Astrocyte of the cerebellum (primary cell): ENCODE measurements at regions not wholly inside any gene's neighbourhood (a gene's known extent, or its start where the extent isn't known, plus 50 kb on each side); places are given as distances from the start of the nearest gene placed in this dataset.

Experiments
- DNase-seq: peaks from one replicate; pipeline ENCODE4 v3.0.0-alpha.2; 2011; ENCODE audit warnings: low read depth
- H3K4me3 ChIP-seq: 2 replicates; pipeline ENCODE4 v1.5.1; 2011; ENCODE audit warnings: mild to moderate bottlenecking, low read depth, low read length, moderate library complexity
- in situ Hi-C: cut with HindIII; loops from 2 replicates; pipeline ENCODE4 v1.10.0; 2017; ENCODE audit warnings: low sequenced_read_pairs
- TF ChIP-seq, protein P1 (sequence below): IDR thresholded peaks from 2 replicates; pipeline ENCODE4 v1.5.1; 2012; ENCODE audit warnings: low read length, low read depth, moderate library complexity, mild to moderate bottlenecking; ENCODE audit errors: missing control alignments

GRCh38 chr1:70616946-70617345 lies 205.9 kb downstream of the CTH start:
- in situ Hi-C loops = no loop called here
- no peak for DNase-seq
- TF ChIP-seq, protein P1, sequence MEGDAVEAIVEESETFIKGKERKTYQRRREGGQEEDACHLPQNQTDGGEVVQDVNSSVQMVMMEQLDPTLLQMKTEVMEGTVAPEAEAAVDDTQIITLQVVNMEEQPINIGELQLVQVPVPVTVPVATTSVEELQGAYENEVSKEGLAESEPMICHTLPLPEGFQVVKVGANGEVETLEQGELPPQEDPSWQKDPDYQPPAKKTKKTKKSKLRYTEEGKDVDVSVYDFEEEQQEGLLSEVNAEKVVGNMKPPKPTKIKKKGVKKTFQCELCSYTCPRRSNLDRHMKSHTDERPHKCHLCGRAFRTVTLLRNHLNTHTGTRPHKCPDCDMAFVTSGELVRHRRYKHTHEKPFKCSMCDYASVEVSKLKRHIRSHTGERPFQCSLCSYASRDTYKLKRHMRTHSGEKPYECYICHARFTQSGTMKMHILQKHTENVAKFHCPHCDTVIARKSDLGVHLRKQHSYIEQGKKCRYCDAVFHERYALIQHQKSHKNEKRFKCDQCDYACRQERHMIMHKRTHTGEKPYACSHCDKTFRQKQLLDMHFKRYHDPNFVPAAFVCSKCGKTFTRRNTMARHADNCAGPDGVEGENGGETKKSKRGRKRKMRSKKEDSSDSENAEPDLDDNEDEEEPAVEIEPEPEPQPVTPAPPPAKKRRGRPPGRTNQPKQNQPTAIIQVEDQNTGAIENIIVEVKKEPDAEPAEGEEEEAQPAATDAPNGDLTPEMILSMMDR = no peak
- H3K4me3 ChIP-seq = no peak overlapping the region

- no peak overlapping the region for H3K4me3 ChIP-seq
- TF ChIP-seq, protein P1 = no peak
- no peak for DNase-seq
- in situ Hi-C loops = no loop called here
Observed at GRCh38 chr1:70617728-70618127, 206.7 kb downstream of the CTH start.

DNA sequence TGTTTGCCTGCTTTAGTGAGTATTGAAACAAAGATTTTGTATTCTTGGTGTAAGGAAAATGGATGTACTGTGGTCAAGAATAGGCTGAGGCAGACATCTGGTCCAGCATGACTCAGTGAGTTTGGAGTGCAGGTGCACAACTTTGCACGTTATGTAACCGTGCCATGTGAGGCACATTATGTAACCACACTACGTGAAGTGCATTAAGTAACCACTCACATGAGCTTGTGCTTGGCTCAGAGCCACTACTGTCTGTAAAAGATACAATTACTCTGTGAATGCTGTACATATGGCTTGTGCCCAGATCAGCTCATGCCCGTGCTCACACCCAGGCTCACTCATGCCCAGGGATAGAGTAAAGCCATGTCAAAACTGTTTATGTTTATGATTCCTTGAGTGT lies 216.8 kb downstream of the CTH start:
- in situ Hi-C loops = no loop called here
- TF ChIP-seq, protein P1 = no peak

DNA sequence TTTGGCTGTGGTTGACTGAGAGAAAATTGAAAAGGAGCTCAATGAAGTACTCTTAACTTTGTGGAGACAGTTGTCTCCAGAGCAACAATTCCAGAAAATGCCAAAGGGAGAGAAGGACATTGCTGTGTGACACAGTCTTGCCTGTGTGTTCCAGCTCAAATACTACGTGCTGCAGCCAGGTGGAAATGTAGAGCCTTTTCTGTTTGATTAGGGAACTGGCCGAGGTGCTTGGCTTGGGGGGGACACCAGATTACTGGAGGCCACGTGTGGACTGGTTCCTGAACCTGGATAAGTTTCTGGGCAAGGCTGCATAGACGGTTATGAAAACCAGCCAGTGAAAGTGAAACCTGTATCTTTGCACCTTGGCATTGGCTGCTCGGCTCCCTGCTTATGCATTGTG lies 217.9 kb downstream of the CTH start:
- DNase-seq = no peak
- H3K4me3 ChIP-seq = no peak overlapping the region
- in situ Hi-C loops = no loop called here
- TF ChIP-seq, protein P1 = no peak

More for the DNA sequence above, 216.8 kb downstream of the CTH start:
- H3K4me3 ChIP-seq = no peak overlapping the region
- DNase-seq = no peak

DNA sequence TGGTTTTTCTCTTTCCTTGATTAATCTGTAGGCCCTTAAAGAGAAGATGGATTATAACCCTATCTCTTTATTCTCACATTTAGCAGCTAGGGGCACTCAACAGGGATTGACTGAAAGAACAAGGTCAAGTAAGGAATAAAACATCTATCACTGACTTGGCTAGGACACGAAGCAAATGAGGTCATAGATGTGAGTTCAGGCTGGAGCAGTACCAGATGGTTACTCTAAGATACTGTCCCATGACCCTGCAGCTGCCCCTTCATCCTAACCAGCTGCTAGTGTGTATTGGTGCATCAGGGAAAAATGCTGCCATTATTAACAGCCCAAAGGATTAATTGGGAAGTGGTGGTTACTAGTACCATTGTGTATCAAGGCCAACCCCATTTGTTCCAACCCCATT lies 221.9 kb downstream of the CTH start:
- in situ Hi-C loops = no loop called here
- H3K4me3 ChIP-seq = no peak overlapping the region
- TF ChIP-seq, protein P1 = no peak
- no peak for DNase-seq

GRCh38 chr1:70635868-70636267 lies 224.8 kb downstream of the CTH start:
- H3K4me3 ChIP-seq = no peak overlapping the region
- TF ChIP-seq, protein P1 = no peak
- no peak for DNase-seq
- in situ Hi-C loops = no loop called here

GRCh38 chr1:70641868-70642267 lies 230.8 kb downstream of the CTH start:
- DNase-seq = no peak
- TF ChIP-seq, protein P1 = no peak
- in situ Hi-C loops = no loop called here
- no peak overlapping the region for H3K4me3 ChIP-seq
